ENCODE measurements at regions not wholly inside any gene's neighbourhood (a gene's known extent, or its start where the extent isn't known, plus 50 kb on each side); places are given as distances from the start of the nearest gene placed in this dataset.

DNA sequence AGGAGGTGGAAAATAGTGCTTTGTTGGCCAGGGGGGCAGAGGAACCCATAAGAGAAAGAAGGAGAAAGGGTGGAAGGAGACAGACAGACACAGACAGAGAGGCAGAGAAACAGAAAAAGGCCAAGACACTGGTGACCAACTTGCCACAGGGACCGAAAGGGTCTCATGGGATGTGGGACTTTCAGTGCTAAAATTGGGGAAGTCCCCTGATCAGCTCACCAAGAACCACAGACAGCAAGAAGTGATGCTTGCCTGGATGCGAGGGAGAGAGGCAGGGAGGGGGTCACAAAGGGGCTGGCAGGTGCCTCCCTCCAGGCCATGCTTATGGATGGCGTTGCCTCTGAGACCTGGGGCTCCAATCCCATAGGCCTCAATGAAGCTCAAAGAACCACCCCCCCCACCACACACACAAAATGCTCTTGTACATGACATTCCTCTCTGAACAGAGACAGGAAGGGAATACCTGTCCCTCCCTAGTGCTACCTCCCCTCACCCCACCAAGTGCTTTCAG, 413.4 kb downstream of the MN1 start:
- TF ChIP-seq, protein P1, sequence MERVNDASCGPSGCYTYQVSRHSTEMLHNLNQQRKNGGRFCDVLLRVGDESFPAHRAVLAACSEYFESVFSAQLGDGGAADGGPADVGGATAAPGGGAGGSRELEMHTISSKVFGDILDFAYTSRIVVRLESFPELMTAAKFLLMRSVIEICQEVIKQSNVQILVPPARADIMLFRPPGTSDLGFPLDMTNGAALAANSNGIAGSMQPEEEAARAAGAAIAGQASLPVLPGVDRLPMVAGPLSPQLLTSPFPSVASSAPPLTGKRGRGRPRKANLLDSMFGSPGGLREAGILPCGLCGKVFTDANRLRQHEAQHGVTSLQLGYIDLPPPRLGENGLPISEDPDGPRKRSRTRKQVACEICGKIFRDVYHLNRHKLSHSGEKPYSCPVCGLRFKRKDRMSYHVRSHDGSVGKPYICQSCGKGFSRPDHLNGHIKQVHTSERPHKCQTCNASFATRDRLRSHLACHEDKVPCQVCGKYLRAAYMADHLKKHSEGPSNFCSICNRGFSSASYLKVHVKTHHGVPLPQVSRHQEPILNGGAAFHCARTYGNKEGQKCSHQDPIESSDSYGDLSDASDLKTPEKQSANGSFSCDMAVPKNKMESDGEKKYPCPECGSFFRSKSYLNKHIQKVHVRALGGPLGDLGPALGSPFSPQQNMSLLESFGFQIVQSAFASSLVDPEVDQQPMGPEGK (CRISPR knock-in tag; IDR thresholded peaks at IDR 0.05; ENCODE audit: borderline replicate concordance), result no peak
- TF ChIP-seq ISL1 (CRISPR knock-in tag; IDR thresholded peaks at IDR 0.05) (no peak), TCF4 (CRISPR knock-in tag; IDR thresholded peaks at IDR 0.05; ENCODE audit: borderline replicate concordance) (no peak), SNAI2 (CRISPR knock-in tag; IDR thresholded peaks at IDR 0.05) (no peak), RARB (CRISPR knock-in tag; IDR thresholded peaks at IDR 0.05) (no peak), ARNTL (CRISPR knock-in tag; IDR thresholded peaks at IDR 0.05; ENCODE audit: borderline replicate concordance, low read depth) (no peak), BACH2 (CRISPR knock-in tag; IDR thresholded peaks at IDR 0.05; ENCODE audit: borderline replicate concordance) (no peak), ZFP3 (CRISPR knock-in tag; IDR thresholded peaks at IDR 0.05) (no peak)
